ENCODE measurements at regions not wholly inside any gene's neighbourhood (a gene's known extent, or its start where the extent isn't known, plus 50 kb on each side); places are given as distances from the start of the nearest gene placed in this dataset.
A peak's percentile ranks its signal among the peaks of the same experiment; 100 is the strongest.

DNA sequence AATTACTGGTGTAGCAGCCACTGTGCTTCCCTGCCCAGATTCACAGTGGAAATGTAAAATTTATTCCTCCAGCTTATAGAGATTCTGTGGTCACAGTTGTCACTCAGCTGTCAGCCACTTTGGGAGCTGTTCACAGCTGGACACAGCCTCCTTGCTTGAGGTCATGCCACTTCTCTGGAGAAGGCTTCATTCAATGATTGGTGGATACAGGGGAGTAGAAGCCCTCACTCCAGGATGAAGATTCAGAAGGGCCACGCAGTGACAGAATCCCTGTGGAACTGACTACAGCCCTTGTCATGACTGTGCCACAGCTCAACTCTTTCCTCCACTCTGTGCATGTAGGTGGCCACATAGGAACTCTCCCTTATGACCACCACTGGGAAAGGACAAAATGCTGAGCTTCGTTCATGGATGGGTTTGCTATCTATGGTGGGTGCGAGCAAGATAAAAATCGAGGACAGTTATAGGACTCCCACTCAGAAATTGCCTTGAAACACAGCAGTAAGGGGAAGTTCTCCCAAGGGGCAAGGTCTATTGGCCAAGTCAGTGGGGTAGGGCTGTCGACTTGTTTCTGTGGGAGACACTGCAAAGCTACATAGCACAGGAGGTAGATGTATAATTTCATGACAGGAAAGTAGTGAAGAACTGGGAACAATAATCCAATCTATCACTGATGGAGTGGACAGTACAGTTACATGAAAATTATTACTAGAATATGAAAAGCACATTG, 98.7 kb downstream of the CCNA1 start:
- TF ChIP-seq, protein P1, sequence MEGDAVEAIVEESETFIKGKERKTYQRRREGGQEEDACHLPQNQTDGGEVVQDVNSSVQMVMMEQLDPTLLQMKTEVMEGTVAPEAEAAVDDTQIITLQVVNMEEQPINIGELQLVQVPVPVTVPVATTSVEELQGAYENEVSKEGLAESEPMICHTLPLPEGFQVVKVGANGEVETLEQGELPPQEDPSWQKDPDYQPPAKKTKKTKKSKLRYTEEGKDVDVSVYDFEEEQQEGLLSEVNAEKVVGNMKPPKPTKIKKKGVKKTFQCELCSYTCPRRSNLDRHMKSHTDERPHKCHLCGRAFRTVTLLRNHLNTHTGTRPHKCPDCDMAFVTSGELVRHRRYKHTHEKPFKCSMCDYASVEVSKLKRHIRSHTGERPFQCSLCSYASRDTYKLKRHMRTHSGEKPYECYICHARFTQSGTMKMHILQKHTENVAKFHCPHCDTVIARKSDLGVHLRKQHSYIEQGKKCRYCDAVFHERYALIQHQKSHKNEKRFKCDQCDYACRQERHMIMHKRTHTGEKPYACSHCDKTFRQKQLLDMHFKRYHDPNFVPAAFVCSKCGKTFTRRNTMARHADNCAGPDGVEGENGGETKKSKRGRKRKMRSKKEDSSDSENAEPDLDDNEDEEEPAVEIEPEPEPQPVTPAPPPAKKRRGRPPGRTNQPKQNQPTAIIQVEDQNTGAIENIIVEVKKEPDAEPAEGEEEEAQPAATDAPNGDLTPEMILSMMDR (IDR thresholded peaks at IDR 0.05; ENCODE audit: low read length, missing control alignments), result no peak
- DNase-seq (ENCODE audit: low read depth), result no peak

DNA sequence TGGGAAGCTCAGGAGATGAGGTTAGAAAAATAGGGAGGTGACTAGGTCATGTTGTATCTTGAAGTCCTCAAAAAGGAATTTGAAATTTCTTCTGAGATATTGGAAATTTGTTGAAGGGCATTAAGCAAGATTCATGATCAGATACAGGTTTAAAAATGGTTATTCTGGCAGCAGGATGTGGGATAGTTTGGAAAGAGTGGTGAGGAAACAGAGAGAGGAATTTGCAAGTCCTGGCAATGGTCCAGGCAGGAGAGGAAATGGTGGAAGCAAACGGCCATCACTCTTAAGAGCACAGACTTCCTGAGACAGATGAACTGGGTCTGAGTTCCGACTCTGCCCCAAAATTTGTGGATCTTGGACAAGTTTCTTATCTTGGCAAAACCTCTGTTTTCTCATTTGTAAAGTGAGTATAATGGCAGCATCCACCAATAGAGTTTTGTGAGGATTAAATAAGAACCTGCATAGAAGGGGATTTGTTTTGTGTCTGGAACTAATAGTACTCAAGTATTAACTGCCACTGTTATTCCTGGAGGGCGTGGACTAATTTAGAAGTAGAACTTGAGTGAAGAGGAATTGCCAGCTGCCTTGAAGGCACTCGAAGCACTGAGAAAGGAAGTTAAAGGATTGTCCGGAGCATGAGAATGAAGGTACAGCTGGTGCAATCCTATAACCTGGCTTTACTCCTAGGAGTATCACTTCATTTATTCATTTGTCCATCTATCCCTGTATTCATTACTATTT, 99.6 kb downstream of the CCNA1 start:
- no peak overlapping the region for H3K4me3 ChIP-seq (replicated peaks; ENCODE audit: low read depth, low read length)
- peak; percentile 77 for DNase-seq (ENCODE audit: low read depth)
- TF ChIP-seq, protein P1 (IDR thresholded peaks at IDR 0.05; ENCODE audit: low read length, missing control alignments), result no peak

More for the DNA sequence above, 98.7 kb downstream of the CCNA1 start:
- no peak overlapping the region for H3K4me3 ChIP-seq (replicated peaks; ENCODE audit: low read depth, low read length)

DNA sequence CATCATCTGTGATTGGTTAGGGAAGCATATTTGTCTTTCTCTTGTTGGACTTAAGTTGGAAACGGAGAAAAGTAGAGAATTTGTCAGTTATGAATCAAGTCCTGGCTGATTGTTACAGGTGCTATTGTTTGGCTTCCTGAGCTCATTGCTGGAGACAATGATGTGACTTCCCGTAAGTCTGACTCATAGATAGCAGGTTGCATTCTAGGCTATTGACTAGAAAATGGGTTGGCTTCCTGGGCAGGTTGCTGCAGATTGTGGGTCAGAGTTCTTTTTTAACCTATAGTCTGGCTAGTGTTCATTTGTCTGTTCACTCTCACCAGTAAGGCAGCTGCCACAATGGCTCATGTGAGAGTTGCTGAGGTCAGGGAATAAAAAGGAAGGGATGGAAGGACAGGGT, 101.5 kb downstream of the CCNA1 start:
- TF ChIP-seq, protein P1 (IDR thresholded peaks at IDR 0.05; ENCODE audit: low read length, missing control alignments), result no peak
- H3K4me3 ChIP-seq (replicated peaks; ENCODE audit: low read depth, low read length), result no peak overlapping the region
- DNase-seq (ENCODE audit: low read depth), result peak; percentile 62

DNA sequence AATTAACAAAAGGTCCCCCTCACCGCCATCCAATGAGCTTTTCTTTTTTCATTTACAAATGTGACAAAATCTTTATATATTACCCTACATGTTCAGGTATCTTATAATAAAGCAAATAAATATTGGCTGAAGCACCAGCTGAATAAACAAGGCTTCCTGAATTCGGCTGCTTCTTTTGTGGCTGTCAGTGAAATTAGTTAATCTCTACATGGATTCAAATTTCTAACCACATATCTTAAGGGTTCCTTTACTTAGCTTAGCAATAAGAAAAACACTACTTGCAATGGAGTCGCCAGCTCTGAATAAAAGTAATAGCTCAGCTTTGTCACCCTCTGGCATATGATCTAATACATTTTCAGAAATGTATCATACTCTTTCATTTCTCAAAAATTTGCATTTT, 104.3 kb downstream of the CCNA1 start:
- TF ChIP-seq, protein P1 (IDR thresholded peaks at IDR 0.05; ENCODE audit: low read length, missing control alignments), result no peak
- no peak for DNase-seq (ENCODE audit: low read depth)
- H3K4me3 ChIP-seq (replicated peaks; ENCODE audit: low read depth, low read length), result no peak overlapping the region

DNA sequence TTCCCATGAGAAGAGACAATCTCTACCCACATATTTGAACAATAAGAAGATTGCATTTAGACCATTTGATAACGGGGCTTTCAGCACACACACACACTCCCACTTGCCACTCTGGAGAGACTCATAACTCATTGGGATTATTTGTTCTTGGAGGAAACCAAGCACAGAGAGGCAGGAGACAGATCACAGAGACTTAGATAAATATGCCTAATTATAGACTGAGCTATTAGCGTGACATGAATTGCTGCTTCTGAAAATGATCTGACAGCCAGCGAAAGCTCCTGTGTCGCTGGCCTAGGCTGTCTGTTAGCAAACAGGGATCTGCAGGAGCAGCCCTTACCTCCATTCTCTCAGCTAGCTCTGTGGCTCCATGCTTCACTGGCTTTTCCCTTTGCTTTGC, 111.4 kb downstream of the CCNA1 start:
- peak; percentile 3 for DNase-seq (ENCODE audit: low read depth)
- TF ChIP-seq, protein P1 (IDR thresholded peaks at IDR 0.05; ENCODE audit: low read length, missing control alignments), result no peak
- no peak overlapping the region for H3K4me3 ChIP-seq (replicated peaks; ENCODE audit: low read depth, low read length)

DNA sequence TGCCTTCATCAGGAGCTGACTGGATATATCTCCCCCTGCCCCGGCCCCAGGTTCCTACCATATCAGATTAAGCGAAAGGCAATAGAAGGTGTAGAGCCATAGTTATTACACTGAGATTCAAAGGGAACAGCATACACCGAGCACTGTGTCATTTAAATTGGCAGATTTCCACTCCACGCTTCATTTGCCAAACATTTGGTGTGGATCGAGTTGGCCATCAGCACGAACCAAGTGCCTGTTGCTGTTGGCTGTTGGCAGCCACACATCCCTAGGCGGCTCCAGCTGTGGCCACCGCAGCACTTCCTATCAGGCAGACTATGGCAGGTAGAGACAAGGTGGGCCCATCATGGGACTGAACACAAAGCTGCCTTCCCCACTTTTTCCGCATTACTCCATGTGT, 115.8 kb downstream of the CCNA1 start:
- no peak for DNase-seq (ENCODE audit: low read depth)
- no peak overlapping the region for H3K4me3 ChIP-seq (replicated peaks; ENCODE audit: low read depth, low read length)
- TF ChIP-seq, protein P1 (IDR thresholded peaks at IDR 0.05; ENCODE audit: low read length, missing control alignments), result no peak

Data from fibroblast of pulmonary artery (primary cell).